ENCODE measurements at regions not wholly inside any gene's neighbourhood (a gene's known extent, or its start where the extent isn't known, plus 50 kb on each side); places are given as distances from the start of the nearest gene placed in this dataset.

DNA sequence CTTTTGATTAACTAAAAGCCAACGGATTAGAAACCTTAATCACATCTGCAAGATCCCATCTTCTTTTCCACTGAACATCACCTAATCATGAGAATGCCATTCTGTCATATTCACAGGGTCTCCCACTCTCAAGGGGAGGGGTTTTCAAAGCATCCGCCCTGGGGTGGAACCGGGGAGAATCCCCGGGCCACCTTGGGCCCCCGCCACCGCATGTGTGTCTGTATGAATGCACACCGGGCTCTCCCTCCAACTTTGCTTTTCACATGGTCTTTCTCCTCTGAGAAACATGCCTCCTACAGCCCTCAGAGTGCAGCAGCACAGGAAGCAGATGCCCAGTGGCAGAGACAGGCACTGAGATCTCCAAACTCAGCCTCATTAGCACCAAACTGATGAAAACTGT, 233.2 kb upstream of the PPP2R2D start:
- H4K20me1 ChIP-seq (ENCODE audit: control insufficient read depth, insufficient read depth, low read depth, low read length) = no peaks in the 10 kb centered on the region
- no peak for TF ChIP-seq EZH2phosphoT487 (IDR thresholded peaks at IDR 0.05; ENCODE audit: borderline replicate concordance, low read length)
- TF ChIP-seq, protein P1, sequence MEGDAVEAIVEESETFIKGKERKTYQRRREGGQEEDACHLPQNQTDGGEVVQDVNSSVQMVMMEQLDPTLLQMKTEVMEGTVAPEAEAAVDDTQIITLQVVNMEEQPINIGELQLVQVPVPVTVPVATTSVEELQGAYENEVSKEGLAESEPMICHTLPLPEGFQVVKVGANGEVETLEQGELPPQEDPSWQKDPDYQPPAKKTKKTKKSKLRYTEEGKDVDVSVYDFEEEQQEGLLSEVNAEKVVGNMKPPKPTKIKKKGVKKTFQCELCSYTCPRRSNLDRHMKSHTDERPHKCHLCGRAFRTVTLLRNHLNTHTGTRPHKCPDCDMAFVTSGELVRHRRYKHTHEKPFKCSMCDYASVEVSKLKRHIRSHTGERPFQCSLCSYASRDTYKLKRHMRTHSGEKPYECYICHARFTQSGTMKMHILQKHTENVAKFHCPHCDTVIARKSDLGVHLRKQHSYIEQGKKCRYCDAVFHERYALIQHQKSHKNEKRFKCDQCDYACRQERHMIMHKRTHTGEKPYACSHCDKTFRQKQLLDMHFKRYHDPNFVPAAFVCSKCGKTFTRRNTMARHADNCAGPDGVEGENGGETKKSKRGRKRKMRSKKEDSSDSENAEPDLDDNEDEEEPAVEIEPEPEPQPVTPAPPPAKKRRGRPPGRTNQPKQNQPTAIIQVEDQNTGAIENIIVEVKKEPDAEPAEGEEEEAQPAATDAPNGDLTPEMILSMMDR (IDR thresholded peaks at IDR 0.05; ENCODE audit: low read depth, low read length, poor library complexity, severe bottlenecking) = no peak
- H3K4me3 ChIP-seq (ENCODE audit: low read length) = no peak overlapping the region
- H3K27me3 ChIP-seq (ENCODE audit: control insufficient read depth, low read length) = no peaks in the 10 kb centered on the region
- no peaks in the 10 kb centered on the region for H3K4me1 ChIP-seq (ENCODE audit: control insufficient read depth, low read length)
- no peaks in the 10 kb centered on the region for H3K36me3 ChIP-seq (ENCODE audit: control insufficient read depth, low read length)
- H3K27ac ChIP-seq (ENCODE audit: low read depth, low read length) = no peak overlapping the region
- H3K4me2 ChIP-seq (ENCODE audit: low read length) = no peak overlapping the region
- no peaks in the 10 kb centered on the region for H3K9me2 ChIP-seq (replicated peaks; ENCODE audit: control insufficient read depth, low read length)
- H3K79me2 ChIP-seq (ENCODE audit: control insufficient read depth, low read length) = no peaks in the 10 kb centered on the region
- H3F3A ChIP-seq (ENCODE audit: control insufficient read depth, insufficient read depth) = no peaks in the 10 kb centered on the region
- no peaks in the 10 kb centered on the region for H3K9me3 ChIP-seq (ENCODE audit: control insufficient read depth, insufficient read depth, low read length)

DNA sequence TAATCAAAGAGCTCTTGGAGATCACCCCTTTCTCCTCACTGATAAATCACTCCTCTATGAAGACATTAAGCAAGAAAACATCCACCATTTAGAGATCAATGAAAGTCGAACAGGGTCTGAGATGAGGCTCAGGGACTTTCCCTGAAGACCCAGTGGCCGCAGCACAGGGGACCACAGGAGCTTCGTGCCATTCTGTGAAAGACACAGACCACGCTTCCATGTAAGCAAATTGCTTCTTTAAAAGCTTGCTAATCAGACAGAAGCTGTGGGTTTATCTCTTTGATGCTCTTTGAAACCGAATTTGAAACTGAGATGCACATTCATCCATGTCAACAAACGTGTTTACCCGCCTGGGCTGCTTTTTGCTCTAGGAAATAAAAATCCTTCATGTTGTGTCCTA, 231.9 kb upstream of the PPP2R2D start:
- H3F3A ChIP-seq (ENCODE audit: control insufficient read depth, insufficient read depth) = no peaks in the 10 kb centered on the region
- no peaks in the 10 kb centered on the region for H3K27me3 ChIP-seq (ENCODE audit: control insufficient read depth, low read length)
- no peak overlapping the region for H3K27ac ChIP-seq (ENCODE audit: low read depth, low read length)
- H3K4me2 ChIP-seq (ENCODE audit: low read length) = no peak overlapping the region
- no peaks in the 10 kb centered on the region for H3K36me3 ChIP-seq (ENCODE audit: control insufficient read depth, low read length)
- TF ChIP-seq, protein P1 (IDR thresholded peaks at IDR 0.05; ENCODE audit: low read depth, low read length, poor library complexity, severe bottlenecking) = no peak
- no peak for TF ChIP-seq EZH2phosphoT487 (IDR thresholded peaks at IDR 0.05; ENCODE audit: borderline replicate concordance, low read length)
- no peaks in the 10 kb centered on the region for H4K20me1 ChIP-seq (ENCODE audit: control insufficient read depth, insufficient read depth, low read depth, low read length)
- H3K79me2 ChIP-seq (ENCODE audit: control insufficient read depth, low read length) = no peaks in the 10 kb centered on the region
- no peaks in the 10 kb centered on the region for H3K9me2 ChIP-seq (replicated peaks; ENCODE audit: control insufficient read depth, low read length)
- no peaks in the 10 kb centered on the region for H3K9me3 ChIP-seq (ENCODE audit: control insufficient read depth, insufficient read depth, low read length)
- H3K4me3 ChIP-seq (ENCODE audit: low read length) = no peak overlapping the region
- H3K4me1 ChIP-seq (ENCODE audit: control insufficient read depth, low read length) = no peaks in the 10 kb centered on the region

DNA sequence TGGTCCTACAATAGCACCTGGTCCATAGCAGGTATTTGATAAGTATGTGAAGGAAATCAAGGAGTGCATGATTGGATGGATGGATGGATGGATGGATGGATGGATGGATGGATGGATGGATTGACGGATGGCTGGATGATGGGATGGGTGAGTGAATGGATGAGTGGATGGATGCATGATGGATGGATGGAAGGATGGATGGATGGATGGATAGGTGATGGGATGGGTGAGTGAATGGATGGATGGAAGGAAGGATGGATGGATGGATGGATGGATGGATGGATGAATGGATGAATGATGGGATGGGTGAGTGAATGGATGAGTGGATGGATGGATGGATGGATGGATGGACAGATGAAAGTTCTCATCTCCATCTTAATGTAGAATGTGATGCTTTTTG, 231.0 kb upstream of the PPP2R2D start:
- no peak for TF ChIP-seq EZH2phosphoT487 (IDR thresholded peaks at IDR 0.05; ENCODE audit: borderline replicate concordance, low read length)
- TF ChIP-seq, protein P1 (IDR thresholded peaks at IDR 0.05; ENCODE audit: low read depth, low read length, poor library complexity, severe bottlenecking) = no peak
- H3K27ac ChIP-seq (ENCODE audit: low read depth, low read length) = no peak overlapping the region
- no peaks in the 10 kb centered on the region for H4K20me1 ChIP-seq (ENCODE audit: control insufficient read depth, insufficient read depth, low read depth, low read length)
- H3K4me1 ChIP-seq (ENCODE audit: control insufficient read depth, low read length) = no peaks in the 10 kb centered on the region
- no peaks in the 10 kb centered on the region for H3K79me2 ChIP-seq (ENCODE audit: control insufficient read depth, low read length)
- H3F3A ChIP-seq (ENCODE audit: control insufficient read depth, insufficient read depth) = no peaks in the 10 kb centered on the region
- no peaks in the 10 kb centered on the region for H3K9me3 ChIP-seq (ENCODE audit: control insufficient read depth, insufficient read depth, low read length)
- H3K27me3 ChIP-seq (ENCODE audit: control insufficient read depth, low read length) = no peaks in the 10 kb centered on the region
- no peaks in the 10 kb centered on the region for H3K9me2 ChIP-seq (replicated peaks; ENCODE audit: control insufficient read depth, low read length)
- H3K36me3 ChIP-seq (ENCODE audit: control insufficient read depth, low read length) = no peaks in the 10 kb centered on the region
- H3K4me2 ChIP-seq (ENCODE audit: low read length) = no peak overlapping the region
- H3K4me3 ChIP-seq (ENCODE audit: low read length) = no peak overlapping the region

DNA sequence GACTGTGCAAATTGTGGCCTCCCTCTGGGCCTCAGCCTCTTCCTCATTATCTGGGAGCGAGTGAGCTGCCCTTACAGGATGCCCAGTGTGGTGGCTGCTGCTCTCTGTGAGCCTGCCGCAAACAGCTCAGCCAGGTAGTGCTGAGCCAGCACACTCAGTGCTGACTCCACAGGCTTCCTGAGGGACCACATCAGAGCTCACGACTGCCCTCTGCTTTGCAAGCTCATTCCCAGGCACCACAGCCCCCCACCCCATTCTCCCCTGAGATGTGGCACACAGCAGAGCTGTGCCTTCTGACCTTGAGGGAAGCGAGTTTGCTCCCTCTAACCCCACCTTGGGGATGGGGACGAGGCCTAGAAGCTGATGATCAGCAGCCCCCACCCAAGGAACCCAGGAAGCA, 230.5 kb upstream of the PPP2R2D start:
- no peak overlapping the region for H3K27ac ChIP-seq (ENCODE audit: low read depth, low read length)
- no peaks in the 10 kb centered on the region for H3K4me1 ChIP-seq (ENCODE audit: control insufficient read depth, low read length)
- no peaks in the 10 kb centered on the region for H3K79me2 ChIP-seq (ENCODE audit: control insufficient read depth, low read length)
- no peaks in the 10 kb centered on the region for H3K9me2 ChIP-seq (replicated peaks; ENCODE audit: control insufficient read depth, low read length)
- H3K27me3 ChIP-seq (ENCODE audit: control insufficient read depth, low read length) = no peaks in the 10 kb centered on the region
- TF ChIP-seq, protein P1 (IDR thresholded peaks at IDR 0.05; ENCODE audit: low read depth, low read length, poor library complexity, severe bottlenecking) = no peak
- TF ChIP-seq EZH2phosphoT487 (IDR thresholded peaks at IDR 0.05; ENCODE audit: borderline replicate concordance, low read length) = no peak
- no peak overlapping the region for H3K4me2 ChIP-seq (ENCODE audit: low read length)
- H3K4me3 ChIP-seq (ENCODE audit: low read length) = no peak overlapping the region
- no peaks in the 10 kb centered on the region for H3F3A ChIP-seq (ENCODE audit: control insufficient read depth, insufficient read depth)
- no peaks in the 10 kb centered on the region for H3K36me3 ChIP-seq (ENCODE audit: control insufficient read depth, low read length)
- H3K9me3 ChIP-seq (ENCODE audit: control insufficient read depth, insufficient read depth, low read length) = no peaks in the 10 kb centered on the region
- no peaks in the 10 kb centered on the region for H4K20me1 ChIP-seq (ENCODE audit: control insufficient read depth, insufficient read depth, low read depth, low read length)

Data from DOHH2 (cell line).